HG02798 (cell line): ENCODE measurements at regions not wholly inside any gene's neighbourhood (a gene's known extent, or its start where the extent isn't known, plus 50 kb on each side); places are given as distances from the start of the nearest gene placed in this dataset.

Source experiments
- ATAC-seq: cut with Tn5 transposase; IDR thresholded peaks from one replicate; pipeline ENCODE4 v1.9.1; 2021; ENCODE audit warnings: mild to moderate bottlenecking; ENCODE audit not compliant: unreplicated experiment, poor library complexity

DNA sequence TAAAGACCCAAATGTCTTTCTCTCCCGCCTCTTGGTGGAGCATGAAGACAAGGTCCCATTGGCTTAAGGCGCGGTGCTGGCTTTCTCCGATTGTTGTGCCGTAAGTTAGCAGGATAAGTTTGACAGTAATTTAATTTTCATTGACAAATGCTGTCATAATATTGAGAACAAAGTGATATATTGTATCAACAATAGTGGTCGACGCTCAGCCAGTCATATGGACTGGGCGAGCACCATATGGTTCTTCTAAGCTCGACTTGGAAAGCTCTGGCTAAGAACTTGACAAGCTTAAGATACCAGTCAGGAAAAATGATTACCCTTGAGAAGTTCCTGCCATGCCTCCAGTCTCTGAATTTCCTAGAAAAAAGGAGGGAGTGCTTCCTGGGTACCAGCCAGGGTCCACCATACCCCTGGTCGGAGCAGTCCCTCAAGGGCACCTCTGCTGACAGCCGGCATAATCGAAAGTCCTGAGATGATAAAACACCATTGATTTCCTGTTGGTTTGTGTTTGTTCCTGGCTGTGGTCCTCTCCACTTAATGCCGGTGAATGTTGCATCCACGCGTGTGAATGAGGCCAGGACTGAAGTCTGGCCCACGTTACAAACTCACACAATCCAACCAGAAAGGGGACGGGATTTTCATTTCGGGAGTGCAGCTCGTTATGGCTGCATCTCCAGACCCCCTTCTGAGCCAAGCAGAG, 262.1 kb downstream of the ZNF536 start:
- ATAC-seq, result no peak

DNA sequence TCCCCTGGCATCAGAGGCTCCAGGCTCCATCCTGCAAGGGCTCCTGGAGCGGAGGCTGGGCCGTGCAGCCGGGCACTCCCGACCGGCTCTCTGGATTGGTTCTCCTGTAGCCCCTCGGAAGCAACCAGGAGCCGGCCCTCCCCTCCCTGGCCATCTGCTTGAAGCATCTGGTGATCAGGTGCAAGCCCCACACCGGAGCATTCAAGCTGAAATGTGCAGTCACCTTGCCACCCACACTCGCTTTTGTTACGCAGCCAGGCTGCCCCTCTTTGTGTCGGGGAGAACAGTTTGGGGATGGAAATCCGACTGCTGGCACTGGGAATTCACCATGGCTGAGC, 258.8 kb downstream of the ZNF536 start:
- ATAC-seq, result no peak

DNA sequence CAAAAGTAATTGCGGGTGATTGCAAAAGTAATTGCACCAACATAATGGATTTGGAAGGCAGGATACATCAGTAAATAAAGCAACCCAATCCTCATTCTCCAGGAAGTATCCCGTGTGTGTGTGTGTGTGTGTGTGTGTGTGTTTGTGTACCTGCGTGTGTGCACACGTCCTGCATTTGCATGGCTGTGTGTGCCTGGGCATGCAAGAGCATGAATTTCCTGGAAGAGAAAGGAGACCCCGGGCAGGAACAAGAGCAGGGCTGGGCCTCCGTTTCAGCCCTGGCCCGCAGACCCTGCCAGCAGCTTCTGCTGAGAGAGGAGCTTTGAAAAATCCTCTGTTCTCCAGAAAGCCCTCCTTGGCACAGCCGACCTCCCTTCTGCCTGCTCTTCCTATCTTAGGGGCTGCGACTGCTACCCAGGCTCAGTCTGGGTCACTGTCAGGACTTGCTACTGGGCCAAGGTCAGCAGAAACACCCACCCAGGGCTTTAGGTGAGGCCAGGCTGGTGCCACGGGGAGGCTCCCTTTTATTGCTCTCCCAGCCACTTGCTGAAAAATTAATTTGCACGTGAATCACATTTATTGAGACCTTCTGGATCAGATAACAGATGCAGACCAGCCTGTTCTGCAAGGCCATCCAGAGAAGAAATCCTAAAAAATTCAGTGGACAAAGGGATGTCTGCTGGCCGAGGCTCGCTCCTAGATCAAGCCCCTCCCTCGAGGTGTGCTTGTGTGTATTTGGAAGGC, 258.3 kb downstream of the ZNF536 start:
- no peak for ATAC-seq

DNA sequence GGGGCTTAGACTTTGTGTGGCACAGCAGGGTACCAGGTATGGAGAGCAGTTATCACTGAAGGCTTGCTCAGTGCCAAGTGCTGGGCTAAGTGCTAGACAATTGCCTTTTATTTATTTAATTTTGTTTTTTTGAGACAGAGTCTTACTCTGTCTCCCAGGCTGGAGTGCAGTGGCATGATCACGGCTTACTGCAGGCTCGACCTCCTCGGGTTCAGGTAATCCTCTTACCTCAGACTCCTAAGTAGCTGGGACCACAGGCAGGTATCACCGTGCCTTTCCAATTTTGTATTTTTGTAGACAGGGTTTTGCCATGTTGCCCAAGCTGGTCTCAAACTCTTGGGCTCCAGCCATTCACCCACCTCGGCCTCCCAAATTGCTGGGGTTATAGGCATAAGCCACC, 256.9 kb downstream of the ZNF536 start:
- ATAC-seq, result no peak

DNA sequence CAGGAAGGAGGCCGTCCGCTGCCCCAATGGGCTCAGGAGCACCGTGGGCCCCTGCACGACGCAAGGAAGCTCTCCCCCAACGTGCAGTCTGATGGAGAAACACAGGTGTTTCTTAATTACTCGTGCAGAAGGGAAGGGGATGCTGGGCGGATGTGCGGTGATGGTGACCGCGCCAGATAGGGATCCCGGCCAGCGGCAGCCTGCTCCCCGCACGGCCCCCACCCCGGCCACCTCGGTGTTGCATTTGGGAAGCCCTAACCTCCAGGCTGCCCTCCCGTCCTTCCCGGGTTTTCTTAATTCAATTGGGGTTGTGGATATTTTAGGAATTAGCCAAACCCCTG, 254.4 kb downstream of the ZNF536 start:
- no peak for ATAC-seq

DNA sequence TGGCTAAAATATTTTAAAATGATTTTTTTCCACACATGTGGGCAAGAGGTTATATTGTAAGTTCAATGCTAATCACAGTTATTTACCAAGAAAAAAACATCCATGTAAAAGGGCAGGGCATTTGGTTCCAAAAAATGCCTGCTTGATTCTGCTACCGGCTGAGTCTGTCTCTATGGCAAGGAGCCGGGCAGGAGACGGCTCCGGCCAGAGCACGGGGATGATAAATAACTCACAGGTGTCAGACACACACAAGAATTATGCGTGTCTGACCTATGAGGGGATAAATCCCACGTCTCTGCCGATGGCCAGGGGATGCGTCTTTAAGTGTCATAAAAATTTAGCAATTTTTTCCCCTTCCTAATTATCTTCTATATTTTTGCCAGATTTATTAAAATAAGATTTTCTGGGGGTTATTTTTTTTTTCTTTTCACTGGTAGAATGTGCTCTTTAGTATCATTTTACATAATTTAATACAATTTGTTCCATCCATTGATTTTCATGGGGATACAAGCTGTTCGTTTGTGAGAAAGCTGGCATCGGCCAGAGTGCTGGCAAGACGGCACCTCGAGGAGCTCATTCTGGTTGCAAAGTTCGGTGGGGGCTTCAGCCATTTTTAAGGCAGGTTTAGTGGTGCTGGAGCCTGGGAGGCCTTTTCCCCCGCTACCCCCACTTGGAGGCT, 253.9 kb downstream of the ZNF536 start:
- no peak for ATAC-seq

GRCh38 chr19:30622276-30622675, 250.1 kb downstream of the ZNF536 start:
- no peak for ATAC-seq

DNA sequence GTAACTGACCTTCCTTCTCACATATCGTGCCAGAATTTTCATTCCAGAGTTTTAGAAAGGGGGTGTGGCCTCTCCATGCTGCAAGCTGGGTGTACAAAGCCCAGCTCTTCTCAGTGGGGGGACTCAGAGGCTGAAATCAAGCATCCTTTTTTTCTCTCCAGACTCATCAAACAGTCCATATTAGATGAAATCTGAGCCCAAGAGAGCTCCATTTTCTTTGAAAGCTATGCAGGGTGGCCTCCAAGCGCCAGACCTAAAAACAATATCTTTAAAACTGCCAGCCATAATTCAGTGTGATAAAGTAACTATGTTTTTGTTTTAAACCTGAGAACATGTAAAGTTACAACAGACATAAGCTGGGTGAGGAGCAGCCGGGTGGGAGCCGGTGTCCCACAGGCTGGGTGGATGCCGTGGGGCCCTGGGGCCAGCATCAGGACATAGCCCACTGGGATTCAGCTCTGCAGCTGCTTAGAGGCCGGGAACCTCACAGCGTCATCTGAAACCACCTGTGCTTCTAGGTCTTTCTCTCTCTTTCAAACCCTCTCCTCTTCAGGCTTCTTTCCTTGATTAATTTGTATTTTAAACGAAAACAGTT, 249.2 kb downstream of the ZNF536 start:
- no peak for ATAC-seq

- ATAC-seq, result no peak
Measured at GRCh38 chr19:30620354-30620753, 248.2 kb downstream of the ZNF536 start.

DNA sequence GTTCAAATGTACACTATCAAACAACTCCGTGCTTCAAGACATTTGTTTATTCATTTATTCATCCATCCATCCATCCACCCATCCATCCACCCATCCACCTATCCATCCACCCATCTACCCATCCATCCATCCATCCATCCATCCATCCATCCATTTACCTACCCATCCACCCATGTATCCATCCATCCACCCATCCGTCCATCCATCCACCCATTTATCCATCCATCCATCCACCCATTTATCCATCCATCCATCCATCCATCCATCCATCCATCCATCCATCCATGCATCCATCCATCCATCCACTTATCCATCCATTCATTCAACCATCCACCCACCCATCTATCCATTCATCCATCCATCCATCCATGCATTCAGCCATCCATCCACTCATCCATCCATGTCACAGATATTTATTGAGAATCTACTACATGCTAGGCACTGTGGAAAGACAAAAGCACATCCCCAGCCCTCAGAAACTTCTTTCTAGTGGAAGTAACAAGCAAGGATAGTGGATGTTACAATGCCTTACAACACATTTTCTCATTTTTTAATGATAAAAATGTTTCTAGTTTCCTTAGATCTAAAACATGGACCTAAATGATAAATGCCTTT, 237.6 kb downstream of the ZNF536 start:
- ATAC-seq, result no peak

DNA sequence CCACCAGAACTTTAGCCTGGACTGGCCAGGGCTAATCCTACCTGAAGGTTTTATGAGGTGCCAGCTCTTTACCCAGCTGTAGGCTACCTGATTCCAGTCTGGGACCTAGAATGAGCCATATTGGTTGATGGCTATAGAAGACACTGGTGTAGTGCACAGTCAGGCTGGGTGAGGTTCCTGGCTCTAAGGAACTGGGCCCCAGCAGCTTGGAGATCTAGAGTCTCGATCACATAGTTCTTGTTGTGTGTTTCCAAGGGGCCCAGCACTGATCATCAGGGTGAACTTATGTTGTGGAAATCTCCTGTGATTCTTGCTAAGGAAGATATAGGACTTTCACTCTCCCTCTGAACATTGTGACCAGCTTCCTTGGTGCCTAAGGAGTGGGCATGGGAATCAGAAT, 236.3 kb downstream of the ZNF536 start:
- no peak for ATAC-seq
